Liver (tissue), 8 donors: ENCODE measurements at regions not wholly inside any gene's neighbourhood (a gene's known extent, or its start where the extent isn't known, plus 50 kb on each side); places are given as distances from the start of the nearest gene placed in this dataset.

Experiments used
- DNase-seq: peaks from one replicate; pipeline ENCODE4 v3.0.0-alpha.2; 2017; ENCODE audit warnings: low spot score
- H3K27ac ChIP-seq, 2 donors: one replicate each; pipeline ENCODE4 v1.7.0; 2013; ENCODE audit warnings: inconsistent platforms in 2 of 2, low read length in 2 of 2, control low read depth in 1 of 2, low read depth in 1 of 2, mild to moderate bottlenecking in 1 of 2
- H3K27me3 ChIP-seq, 4 donors: one replicate each; pipeline versions ENCODE4 v1.6.1 to v1.7.0; 2013; ENCODE audit warnings: low read length in 3 of 4, inconsistent platforms in 1 of 4, mild to moderate bottlenecking in 1 of 4, moderate library complexity in 1 of 4; ENCODE audit not compliant: control insufficient read depth in 4 of 4, insufficient read depth in 4 of 4
- H3K36me3 ChIP-seq, 4 donors: one replicate each; pipeline versions ENCODE4 v1.6.1 to v1.7.0; 2013; ENCODE audit warnings: low read length in 3 of 4, mild to moderate bottlenecking in 3 of 4, low read depth in 1 of 4, moderate library complexity in 1 of 4; ENCODE audit not compliant: control insufficient read depth in 4 of 4, insufficient read depth in 3 of 4
- H3K4me1 ChIP-seq, 4 donors: one replicate each; pipeline versions ENCODE4 v1.6.1 to v1.7.0; 2013; ENCODE audit warnings: low read length in 3 of 4, mild to moderate bottlenecking in 3 of 4, moderate library complexity in 1 of 4; ENCODE audit not compliant: control insufficient read depth in 4 of 4, insufficient read depth in 4 of 4
- H3K4me3 ChIP-seq, 3 donors: one replicate each; pipeline versions ENCODE4 v1.6.1 to v1.7.0; 2013; ENCODE audit warnings: low read length in 3 of 3, control low read depth in 1 of 3, low read depth in 1 of 3, mild to moderate bottlenecking in 1 of 3
- H3K9ac ChIP-seq, 2 donors: one replicate each; pipeline ENCODE4 v1.7.0; 2013; ENCODE audit warnings: low read length in 2 of 2, mild to moderate bottlenecking in 2 of 2, moderate library complexity in 2 of 2, control low read depth in 1 of 2, low read depth in 1 of 2
- H3K9me3 ChIP-seq, 4 donors: one replicate each; pipeline versions ENCODE4 v1.6.1 to v1.7.0; 2013; ENCODE audit warnings: low read length in 3 of 4; ENCODE audit not compliant: control insufficient read depth in 4 of 4
- CTCF ChIP-seq: fragments of 150-350 bp; IDR thresholded peaks from 2 replicates; pipeline ENCODE4 v1.5.1; 2017; ENCODE audit warnings: improper control_type of control experiment, low read depth, low read length; ENCODE audit not compliant: missing input control
- EGR1 ChIP-seq, 2 donors: IDR thresholded peaks; 2 replicates each; pipeline ENCODE4 v1.6.1; 2016 to 2018; ENCODE audit warnings: antibody characterized with exemption in 2 of 2, low read depth in 2 of 2
- FOXA1 ChIP-seq: IDR thresholded peaks from 2 replicates; pipeline ENCODE4 v1.6.1; 2016; ENCODE audit warnings: antibody characterized with exemption
- GABPA ChIP-seq, 2 donors: IDR thresholded peaks in 1 of 2; conservative IDR thresholded peaks in 1 of 2; 2 replicates each; pipeline ENCODE4 v1.6.1; 2016; ENCODE audit warnings: antibody characterized with exemption in 2 of 2, mild to moderate bottlenecking in 1 of 2, moderate library complexity in 1 of 2
- HNF4A ChIP-seq, 2 donors: conservative IDR thresholded peaks; 2 replicates each; pipeline ENCODE4 v1.6.1; 2016; ENCODE audit warnings: antibody characterized with exemption in 2 of 2, mild to moderate bottlenecking in 2 of 2
- HNF4G ChIP-seq: IDR thresholded peaks from 2 replicates; pipeline ENCODE4 v1.6.1; 2016; ENCODE audit warnings: antibody characterized with exemption
- JUND ChIP-seq, 2 donors: IDR thresholded peaks; 2 replicates each; pipeline ENCODE4 v1.6.1; 2016; ENCODE audit warnings: antibody characterized with exemption in 2 of 2
- NR2F2 ChIP-seq: IDR thresholded peaks from 2 replicates; pipeline ENCODE4 v1.6.1; 2016; ENCODE audit warnings: antibody characterized with exemption
- RAD21 ChIP-seq, 2 donors: IDR thresholded peaks; 2 replicates each; pipeline ENCODE4 v1.6.1; 2016; ENCODE audit warnings: antibody characterized with exemption in 2 of 2, mild to moderate bottlenecking in 2 of 2
- REST ChIP-seq: IDR thresholded peaks from 2 replicates; pipeline ENCODE4 v1.6.1; 2016; ENCODE audit warnings: antibody characterized with exemption, mild to moderate bottlenecking
- SP1 ChIP-seq: IDR thresholded peaks from 2 replicates; pipeline ENCODE4 v1.6.1; 2018; ENCODE audit warnings: antibody characterized with exemption, mild to moderate bottlenecking
- YY1 ChIP-seq: IDR thresholded peaks from 2 replicates; pipeline ENCODE4 v1.6.1; 2016; ENCODE audit warnings: antibody characterized with exemption, mild to moderate bottlenecking
- WGBS: extraction: QIAGEN DNeasy Blood & Tissue Kit; methylation state at CpG from one replicate; pipeline ENCODE4 v1.1.7; 2013; 5-methylcytosine and 5-hydroxymethylcytosine counted together
- TF ChIP-seq, protein P1 (sequence below): IDR thresholded peaks from 2 replicates; pipeline ENCODE4 v1.6.1; 2016; ENCODE audit warnings: antibody characterized with exemption
- TF ChIP-seq, protein P2 (sequence below): IDR thresholded peaks from 2 replicates; pipeline ENCODE4 v1.6.1; 2016; ENCODE audit warnings: antibody characterized with exemption
- donor health status: healthy.
- donor health status: healthy.
- donor health status: healthy.
- donor health status: healthy.
- donor health status: healthy.

DNA sequence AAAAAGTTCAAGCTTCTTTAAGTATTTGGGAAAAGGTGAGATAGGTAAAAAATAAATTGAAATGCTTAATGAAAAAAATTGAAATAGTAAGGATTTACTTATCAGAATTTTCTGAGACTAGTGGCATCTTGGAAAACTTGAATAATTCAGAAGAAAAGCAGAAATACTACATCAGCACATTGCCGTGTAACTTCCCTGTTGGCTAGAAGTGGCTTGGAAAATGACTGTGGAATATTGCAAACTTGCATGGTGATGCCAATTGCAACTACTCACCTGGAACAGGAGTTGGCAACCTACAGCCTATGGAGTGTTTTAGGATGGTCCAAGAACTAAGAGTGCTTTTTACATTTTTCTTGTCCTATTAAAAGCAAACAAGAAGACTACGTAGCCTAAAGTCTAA, 603.5 kb upstream of the VRK2 start:
- 79% methylated on average over 2 of the region's 2 CpGs for WGBS
- H3K4me3 ChIP-seq: no peak overlapping the region
- H3K36me3 ChIP-seq: no peaks in the 10 kb centered on the region
- DNase-seq: no peak
- no peaks in the 10 kb centered on the region for H3K4me1 ChIP-seq
- H3K27ac ChIP-seq: no peak overlapping the region
- H3K9me3 ChIP-seq: no peaks in the 10 kb centered on the region
- no peak overlapping the region for H3K9ac ChIP-seq
- no peaks in the 10 kb centered on the region for H3K27me3 ChIP-seq
- TF ChIP-seq RAD21 (IDR thresholded peaks at IDR 0.05) (no peak), REST (no peak), YY1 (no peak), CTCF (no peak), HNF4A (conservative IDR thresholded peaks at IDR 0.05) (no peak), HNF4G (no peak), NR2F2 (no peak)
- TF ChIP-seq, protein P1, sequence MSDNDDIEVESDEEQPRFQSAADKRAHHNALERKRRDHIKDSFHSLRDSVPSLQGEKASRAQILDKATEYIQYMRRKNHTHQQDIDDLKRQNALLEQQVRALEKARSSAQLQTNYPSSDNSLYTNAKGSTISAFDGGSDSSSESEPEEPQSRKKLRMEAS: no peak

GRCh38 chr2:57443973-57444521, 602.6 kb upstream of the VRK2 start:
- Histone ChIP-seq H3K36me3 (no peaks in the 10 kb centered on the region), H3K4me3 (no peak overlapping the region), H3K27me3 (no peaks in the 10 kb centered on the region), H3K27ac (no peak overlapping the region), H3K9me3 (no peaks in the 10 kb centered on the region), H3K9ac (no peak overlapping the region), H3K4me1 (no peaks in the 10 kb centered on the region)
- 77% methylated on average over 5 of the region's 5 CpGs for WGBS
- no peak for DNase-seq
- no peak for TF ChIP-seq GABPA (IDR thresholded peaks at IDR 0.05 in 1 of 2, conservative IDR thresholded peaks at IDR 0.05 in 1 of 2)
- TF ChIP-seq, protein P2, sequence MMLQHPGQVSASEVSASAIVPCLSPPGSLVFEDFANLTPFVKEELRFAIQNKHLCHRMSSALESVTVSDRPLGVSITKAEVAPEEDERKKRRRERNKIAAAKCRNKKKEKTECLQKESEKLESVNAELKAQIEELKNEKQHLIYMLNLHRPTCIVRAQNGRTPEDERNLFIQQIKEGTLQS: no peak
- no peak for TF ChIP-seq YY1
- no peak for TF ChIP-seq EGR1 (IDR thresholded peaks at IDR 0.05; ENCODE audit: low read depth in 2 of 2)
- TF ChIP-seq, protein P1: no peak
- TF ChIP-seq SP1: no peak
- no peak for TF ChIP-seq FOXA1
- TF ChIP-seq JUND (IDR thresholded peaks at IDR 0.05): no peak
